ENCODE measurements at regions not wholly inside any gene's neighbourhood (a gene's known extent, or its start where the extent isn't known, plus 50 kb on each side); places are given as distances from the start of the nearest gene placed in this dataset.

DNA sequence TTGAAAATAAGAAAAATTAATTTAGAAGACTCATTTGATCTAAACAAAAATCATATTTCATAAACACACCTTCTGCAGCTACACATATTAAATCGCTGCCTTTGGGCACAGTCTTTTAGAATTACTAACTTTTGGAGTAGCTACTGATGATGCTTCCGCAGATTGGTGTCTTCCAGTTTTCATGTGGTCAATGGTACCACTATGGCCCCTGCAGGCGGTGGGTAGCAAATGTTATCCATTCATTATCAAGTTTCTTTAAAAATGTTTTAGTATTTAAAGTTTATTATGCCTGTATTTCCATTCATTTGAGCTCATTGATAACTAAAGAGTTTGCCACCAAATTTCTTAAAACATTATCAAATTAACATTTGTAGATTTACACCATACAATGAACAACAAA, 122.9 kb upstream of the GRAMD2B start:
- Histone ChIP-seq H3K27ac (replicated peaks) (no peak overlapping the region), H3K36me3 (no peaks in the 10 kb centered on the region), H3K4me3 (no peak overlapping the region), H3K4me1 (no peaks in the 10 kb centered on the region), H3K9me3 (replicated peaks) (peaks cover 16% of the 10 kb centered on the region), H3K27me3 (ENCODE audit: low read depth) (no peaks in the 10 kb centered on the region)
- TF ChIP-seq, protein P1, sequence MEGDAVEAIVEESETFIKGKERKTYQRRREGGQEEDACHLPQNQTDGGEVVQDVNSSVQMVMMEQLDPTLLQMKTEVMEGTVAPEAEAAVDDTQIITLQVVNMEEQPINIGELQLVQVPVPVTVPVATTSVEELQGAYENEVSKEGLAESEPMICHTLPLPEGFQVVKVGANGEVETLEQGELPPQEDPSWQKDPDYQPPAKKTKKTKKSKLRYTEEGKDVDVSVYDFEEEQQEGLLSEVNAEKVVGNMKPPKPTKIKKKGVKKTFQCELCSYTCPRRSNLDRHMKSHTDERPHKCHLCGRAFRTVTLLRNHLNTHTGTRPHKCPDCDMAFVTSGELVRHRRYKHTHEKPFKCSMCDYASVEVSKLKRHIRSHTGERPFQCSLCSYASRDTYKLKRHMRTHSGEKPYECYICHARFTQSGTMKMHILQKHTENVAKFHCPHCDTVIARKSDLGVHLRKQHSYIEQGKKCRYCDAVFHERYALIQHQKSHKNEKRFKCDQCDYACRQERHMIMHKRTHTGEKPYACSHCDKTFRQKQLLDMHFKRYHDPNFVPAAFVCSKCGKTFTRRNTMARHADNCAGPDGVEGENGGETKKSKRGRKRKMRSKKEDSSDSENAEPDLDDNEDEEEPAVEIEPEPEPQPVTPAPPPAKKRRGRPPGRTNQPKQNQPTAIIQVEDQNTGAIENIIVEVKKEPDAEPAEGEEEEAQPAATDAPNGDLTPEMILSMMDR (IDR thresholded peaks at IDR 0.05; ENCODE audit: borderline replicate concordance): no peak
- no peak for DNase-seq
- intact Hi-C loops (cut with micrococcal nuclease): no loop called here

DNA sequence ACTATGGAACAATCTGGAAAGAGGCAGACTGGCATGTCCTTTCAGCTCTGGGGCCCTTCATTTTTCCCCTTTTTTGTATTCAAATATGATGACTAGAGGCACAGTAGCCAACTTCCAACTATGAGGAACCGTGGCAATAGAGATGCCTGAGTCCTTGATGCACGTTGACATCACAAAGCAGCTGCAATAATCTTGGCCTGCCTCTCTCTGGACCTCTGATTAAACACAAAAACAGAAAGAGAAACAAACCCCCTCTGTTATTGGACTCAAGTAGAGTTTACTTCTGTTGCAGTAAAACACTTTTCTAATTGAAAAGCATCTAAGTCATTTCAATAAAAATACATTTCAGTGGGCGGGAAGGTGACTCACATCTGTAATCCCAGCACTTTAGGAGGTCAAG, 122.2 kb upstream of the GRAMD2B start:
- DNase-seq: no peak
- Histone ChIP-seq H3K9me3 (replicated peaks) (peaks cover 17% of the 10 kb centered on the region), H3K36me3 (no peaks in the 10 kb centered on the region), H3K4me3 (no peak overlapping the region), H3K27ac (replicated peaks) (no peak overlapping the region), H3K27me3 (ENCODE audit: low read depth) (no peaks in the 10 kb centered on the region), H3K4me1 (no peaks in the 10 kb centered on the region)
- intact Hi-C loops (cut with micrococcal nuclease): no loop called here
- TF ChIP-seq, protein P1 (IDR thresholded peaks at IDR 0.05; ENCODE audit: borderline replicate concordance): no peak

- Histone ChIP-seq H3K36me3 (no peaks in the 10 kb centered on the region), H3K4me3 (no peak overlapping the region), H3K27ac (replicated peaks) (no peak overlapping the region), H3K27me3 (ENCODE audit: low read depth) (no peaks in the 10 kb centered on the region), H3K4me1 (peaks cover 5% of the 10 kb centered on the region), H3K9me3 (replicated peaks) (peaks cover 5% of the 10 kb centered on the region)
- TF ChIP-seq, protein P1 (IDR thresholded peaks at IDR 0.05; ENCODE audit: borderline replicate concordance): no peak
- DNase-seq: no peak
- intact Hi-C loops (cut with micrococcal nuclease): no loop called here
Observed at GRCh38 chr5:126309860-126310259, 113.3 kb upstream of the GRAMD2B start.

- no peaks in the 10 kb centered on the region for H3K27me3 ChIP-seq (ENCODE audit: low read depth)
- H3K36me3 ChIP-seq: no peaks in the 10 kb centered on the region
- no peak for DNase-seq
- H3K4me1 ChIP-seq: peaks cover 5% of the 10 kb centered on the region
- no peak overlapping the region for H3K4me3 ChIP-seq
- H3K27ac ChIP-seq (replicated peaks): no peak overlapping the region
- intact Hi-C loops (cut with micrococcal nuclease): no loop called here
- H3K9me3 ChIP-seq (replicated peaks): no peaks in the 10 kb centered on the region
- TF ChIP-seq, protein P1 (IDR thresholded peaks at IDR 0.05; ENCODE audit: borderline replicate concordance): no peak
Observed at GRCh38 chr5:126311766-126312165, 111.4 kb upstream of the GRAMD2B start.

DNA sequence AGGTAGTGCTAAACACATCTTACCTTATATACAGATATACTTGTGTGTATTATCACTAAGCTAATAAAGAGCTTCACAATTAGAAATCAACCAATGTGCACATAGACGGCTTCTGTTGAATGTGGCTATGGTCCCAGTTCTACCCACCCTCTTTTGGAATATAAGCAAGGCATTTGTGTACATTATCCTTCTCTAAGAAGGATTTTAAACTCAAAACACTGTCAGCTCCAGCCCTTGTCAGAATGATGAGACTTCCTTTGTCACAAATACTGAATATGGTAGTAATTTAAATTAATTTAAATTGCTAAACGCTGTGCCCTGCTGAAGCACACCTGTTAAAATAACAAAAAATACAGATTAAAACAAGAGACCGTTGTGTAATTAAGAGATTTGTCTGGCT, 107.9 kb upstream of the GRAMD2B start:
- no peak overlapping the region for H3K27ac ChIP-seq (replicated peaks)
- peaks cover 5% of the 10 kb centered on the region for H3K4me1 ChIP-seq
- no peaks in the 10 kb centered on the region for H3K9me3 ChIP-seq (replicated peaks)
- no peak overlapping the region for H3K4me3 ChIP-seq
- intact Hi-C loops (cut with micrococcal nuclease): no loop called here
- TF ChIP-seq, protein P1 (IDR thresholded peaks at IDR 0.05; ENCODE audit: borderline replicate concordance): no peak
- H3K36me3 ChIP-seq: no peaks in the 10 kb centered on the region
- no peaks in the 10 kb centered on the region for H3K27me3 ChIP-seq (ENCODE audit: low read depth)
- DNase-seq: no peak

GRCh38 chr5:126332326-126332725, 90.9 kb upstream of the GRAMD2B start:
- TF ChIP-seq, protein P1 (IDR thresholded peaks at IDR 0.05; ENCODE audit: borderline replicate concordance): no peak
- intact Hi-C loops (cut with micrococcal nuclease): no loop called here
- no peaks in the 10 kb centered on the region for H3K4me1 ChIP-seq

More at GRCh38 chr5:126332326-126332725, 90.9 kb upstream of the GRAMD2B start:
- Histone ChIP-seq H3K27me3 (ENCODE audit: low read depth) (no peaks in the 10 kb centered on the region), H3K27ac (replicated peaks) (no peak overlapping the region), H3K36me3 (no peaks in the 10 kb centered on the region), H3K4me3 (no peak overlapping the region), H3K9me3 (replicated peaks) (no peaks in the 10 kb centered on the region)
- no peak for DNase-seq

Measured in left ventricle myocardium inferior (tissue), 1 donor.